HuH-7 (cell line): ENCODE measurements at regions not wholly inside any gene's neighbourhood (a gene's known extent, or its start where the extent isn't known, plus 50 kb on each side); places are given as distances from the start of the nearest gene placed in this dataset.

Source experiments
- DNase-seq: peaks from one replicate; pipeline ENCODE4 v3.0.0; 2011; ENCODE audit warnings: low spot score

DNA sequence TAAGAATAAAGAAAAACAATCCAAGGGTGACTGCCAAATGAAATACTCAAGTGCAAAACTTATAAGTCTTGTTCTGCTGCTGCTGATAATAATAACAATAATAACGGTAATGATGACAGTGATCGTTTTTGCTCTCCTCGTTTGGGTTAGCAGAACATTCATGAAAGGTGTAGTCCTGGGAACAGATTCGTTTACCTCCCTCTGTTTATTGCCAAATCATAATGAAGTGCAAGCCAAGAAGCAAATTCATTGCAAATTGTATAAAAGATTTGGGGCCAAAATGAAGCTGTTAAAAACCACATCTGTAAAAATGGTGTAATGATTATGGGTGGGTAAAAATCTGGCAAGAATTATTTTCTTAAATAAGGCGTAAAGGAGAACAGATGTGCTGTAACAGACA, 587.2 kb upstream of the MKI67 start:
- no peak for DNase-seq

GRCh38 chr10:128713874-128714570, 587.8 kb upstream of the MKI67 start:
- no peak for DNase-seq

- no peak for DNase-seq
These were observed 588.6 kb upstream of the MKI67 start for GRCh38 chr10:128714644-128715415.

DNA sequence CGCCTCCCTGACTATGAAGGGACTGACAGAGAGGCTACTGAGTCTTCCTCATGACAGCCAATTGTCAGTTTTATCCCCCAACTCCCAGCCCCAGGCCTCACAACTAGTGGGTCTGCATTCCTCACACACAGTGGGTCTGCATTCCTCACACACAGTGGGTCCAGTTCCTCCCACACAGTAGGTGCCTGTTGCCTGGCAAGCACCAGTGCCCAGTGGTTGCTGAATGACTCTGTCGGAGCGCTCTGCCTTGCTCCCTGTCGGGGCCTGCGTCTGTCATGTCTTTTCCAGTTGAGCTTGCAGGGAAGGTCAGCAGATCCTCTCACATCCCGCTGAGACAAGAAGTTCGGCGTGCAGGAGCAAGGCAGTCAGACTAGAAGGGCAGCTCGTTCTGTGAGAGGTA, 590.0 kb upstream of the MKI67 start:
- no peak for DNase-seq

- DNase-seq: no peak
These were observed 595.8 kb upstream of the MKI67 start for GRCh38 chr10:128721963-128722445.

- DNase-seq: no peak
These were observed 596.7 kb upstream of the MKI67 start for GRCh38 chr10:128722947-128723346.

GRCh38 chr10:128723631-128724205, 597.5 kb upstream of the MKI67 start:
- no peak for DNase-seq

GRCh38 chr10:128725531-128725930, 599.3 kb upstream of the MKI67 start:
- no peak for DNase-seq

GRCh38 chr10:128727114-128727513, 600.9 kb upstream of the MKI67 start:
- DNase-seq: no peak

DNA sequence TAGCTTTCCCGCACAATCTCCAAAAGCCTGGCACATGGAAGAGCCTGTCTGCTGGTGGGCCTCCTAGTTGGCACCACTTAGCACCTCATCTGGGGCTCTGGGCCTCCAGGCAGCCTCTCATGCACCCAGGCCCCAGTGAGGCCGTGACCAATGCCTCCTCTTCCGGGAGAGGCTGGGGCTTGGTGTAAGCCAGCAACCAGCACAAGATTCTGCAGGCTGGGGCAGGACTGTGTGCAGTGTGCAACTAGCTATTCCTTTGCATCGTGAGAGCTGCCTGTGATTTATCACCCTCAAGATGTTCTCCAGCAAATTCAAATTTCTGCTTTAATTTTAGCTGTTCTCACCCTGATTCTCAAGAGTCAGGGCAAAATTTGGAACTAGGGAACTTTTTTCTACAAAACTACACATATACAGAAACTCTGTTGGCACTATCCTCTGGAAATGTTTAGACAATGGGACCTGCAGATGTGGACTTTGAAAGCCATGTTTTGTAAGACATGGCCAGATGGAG, 603.7 kb upstream of the MKI67 start:
- DNase-seq: no peak

- no peak for DNase-seq
These were observed 604.7 kb upstream of the MKI67 start for GRCh38 chr10:128730922-128731321.

DNA sequence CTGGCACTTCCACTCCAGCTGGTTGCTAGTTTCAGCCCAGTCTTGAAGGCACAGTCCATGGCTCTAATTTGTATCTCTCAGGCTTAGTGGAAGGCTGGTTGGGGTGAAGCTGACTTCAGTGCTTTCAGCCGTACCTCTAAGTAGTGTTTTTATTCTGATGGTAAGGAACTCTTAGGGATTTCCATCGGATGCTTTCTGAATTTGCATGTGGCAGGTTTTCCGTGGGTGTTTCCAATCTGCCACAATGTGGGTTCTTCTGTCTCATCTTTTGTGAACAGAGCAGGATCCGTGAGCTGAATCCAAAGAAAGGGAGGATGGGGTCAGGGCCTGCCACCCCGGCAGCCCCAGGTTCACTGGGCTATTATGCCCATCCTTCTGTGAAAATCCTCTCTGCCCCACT, 607.9 kb upstream of the MKI67 start:
- no peak for DNase-seq

DNA sequence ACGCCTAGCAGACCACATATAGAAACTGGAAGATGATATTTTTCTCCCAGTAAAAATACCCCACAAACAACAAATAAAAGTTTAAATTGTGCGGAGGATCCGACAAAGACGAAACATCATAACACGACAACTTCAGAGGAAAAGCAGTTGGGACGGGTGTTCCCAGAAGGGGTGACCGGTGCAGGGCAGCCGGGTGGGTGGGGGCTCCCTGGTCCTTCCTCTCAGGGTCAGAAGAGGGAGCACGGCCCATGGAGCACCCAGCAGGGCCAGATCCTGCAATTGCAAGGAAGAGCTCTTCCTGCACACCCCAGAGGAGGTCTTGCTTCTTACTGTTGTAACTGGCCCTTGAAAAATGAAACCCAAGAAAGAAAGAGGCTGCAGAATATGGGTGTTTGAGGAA, 608.5 kb upstream of the MKI67 start:
- no peak for DNase-seq

- DNase-seq: no peak
These were observed 609.8 kb upstream of the MKI67 start for GRCh38 chr10:128735996-128736395.

GRCh38 chr10:128738386-128738915, 612.2 kb upstream of the MKI67 start:
- no peak for DNase-seq

DNA sequence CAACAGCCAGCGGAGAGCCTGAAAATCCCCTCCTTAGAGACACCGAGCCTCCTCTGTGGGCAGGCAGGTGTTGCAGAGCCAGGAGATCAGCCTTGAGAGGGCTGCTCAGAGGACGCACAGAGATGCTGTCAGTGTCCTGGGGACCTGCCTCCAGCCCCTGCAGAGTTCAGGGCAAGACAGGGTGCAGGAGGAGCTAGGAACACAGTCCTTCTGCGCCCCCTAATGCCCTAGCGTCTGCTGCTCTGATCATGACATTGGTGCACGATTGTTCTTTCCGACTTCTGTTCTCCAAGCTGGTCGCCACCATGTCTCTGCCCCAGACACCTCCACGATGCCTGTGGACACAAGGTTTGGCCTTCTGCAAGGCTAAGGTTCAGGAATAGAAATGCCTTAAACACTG, 613.7 kb upstream of the MKI67 start:
- no peak for DNase-seq

GRCh38 chr10:128741180-128741579, 615.0 kb upstream of the MKI67 start:
- DNase-seq: no peak

DNA sequence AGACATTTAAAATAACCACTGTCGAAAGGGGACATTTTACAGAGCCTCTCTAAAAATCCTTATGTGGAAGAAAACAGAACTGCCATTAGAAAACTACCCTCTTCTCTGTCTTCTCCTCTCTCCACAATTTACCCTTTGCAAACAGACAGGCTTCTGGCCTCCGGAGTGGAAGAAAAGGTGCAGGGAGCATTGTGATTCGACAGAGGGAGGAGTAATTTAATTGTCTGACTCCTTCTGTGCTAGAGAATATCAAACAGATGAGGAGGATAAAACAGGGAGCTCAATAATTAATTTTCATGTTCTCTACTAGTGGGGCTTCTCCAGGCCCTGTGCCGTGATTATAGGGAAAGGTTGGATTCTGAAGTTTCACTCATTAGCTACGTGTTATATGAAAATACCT, 615.5 kb upstream of the MKI67 start:
- DNase-seq: no peak

GRCh38 chr10:128744092-128744491, 617.9 kb upstream of the MKI67 start:
- no peak for DNase-seq

- no peak for DNase-seq
These were observed 618.6 kb upstream of the MKI67 start for GRCh38 chr10:128744811-128745305.

- DNase-seq: no peak
These were observed 621.5 kb upstream of the MKI67 start for GRCh38 chr10:128747582-128748346.

GRCh38 chr10:128751284-128751683, 625.1 kb upstream of the MKI67 start:
- DNase-seq: no peak
